Endodermal cell (in vitro differentiated cells): ENCODE measurements at regions not wholly inside any gene's neighbourhood (a gene's known extent, or its start where the extent isn't known, plus 50 kb on each side); places are given as distances from the start of the nearest gene placed in this dataset.

Experiments used
- DNase-seq: peaks from one replicate; pipeline ENCODE4 v3.0.0-alpha.2; 2017
- H3K27ac ChIP-seq: 2 replicates; pipeline ENCODE4 v1.5.1; 2013; ENCODE audit warnings: mild to moderate bottlenecking, low read depth, low read length, moderate library complexity
- H3K27me3 ChIP-seq: 2 replicates; pipeline ENCODE4 v1.6.1; 2013; ENCODE audit warnings: mild to moderate bottlenecking, low read length, moderate library complexity; ENCODE audit not compliant: insufficient read depth, control insufficient read depth, poor library complexity, severe bottlenecking
- H3K36me3 ChIP-seq: 2 replicates; pipeline ENCODE4 v1.7.0; 2013; ENCODE audit warnings: mild to moderate bottlenecking, low read length, moderate library complexity; ENCODE audit not compliant: control insufficient read depth, insufficient read depth
- H3K4me1 ChIP-seq: one replicate; pipeline ENCODE4 v1.7.0; 2013; ENCODE audit warnings: low read length; ENCODE audit not compliant: control insufficient read depth, insufficient read depth
- H3K4me3 ChIP-seq: 2 replicates; pipeline ENCODE4 v1.5.1; 2013; ENCODE audit warnings: mild to moderate bottlenecking, low read length, moderate library complexity
- H3K9ac ChIP-seq: 2 replicates; pipeline ENCODE4 v1.6.1; 2013; ENCODE audit warnings: mild to moderate bottlenecking, low read length, moderate library complexity; ENCODE audit not compliant: poor library complexity, severe bottlenecking; ENCODE audit errors: extremely low read depth
- H3K9me3 ChIP-seq: 2 replicates; pipeline ENCODE4 v1.6.1; 2013; ENCODE audit warnings: mild to moderate bottlenecking, low read length, moderate library complexity; ENCODE audit not compliant: control insufficient read depth
- H3K27ac Mint-ChIP-seq: 2 replicates; pipeline ENCODE4 v1.8.0; 2020; ENCODE audit warnings: mixed read lengths
- H3K27me3 Mint-ChIP-seq: 2 replicates; pipeline ENCODE4 v1.8.0; 2021; ENCODE audit warnings: mild to moderate bottlenecking, mixed read lengths; ENCODE audit not compliant: insufficient read depth
- H3K36me3 Mint-ChIP-seq: 2 replicates; pipeline ENCODE4 v1.8.0; 2020; ENCODE audit warnings: low read depth, mixed read lengths
- H3K4me1 Mint-ChIP-seq: 2 replicates; pipeline ENCODE4 v1.8.0; 2020; ENCODE audit warnings: mixed read lengths
- H3K4me3 Mint-ChIP-seq: 2 replicates; pipeline ENCODE4 v1.8.0; 2020; ENCODE audit warnings: mild to moderate bottlenecking, moderate library complexity, mixed read lengths
- H3K9me3 Mint-ChIP-seq: 2 replicates; pipeline ENCODE4 v1.8.0; 2020; ENCODE audit warnings: mild to moderate bottlenecking, mixed read lengths
- WGBS, 2 experiments: methylation state at CpG; one replicate each; pipeline versions ENCODE4 v1.1.5 to v1.1.7; 2013; ENCODE audit warnings: missing lambda C conversion rate in 2 of 2, mixed read lengths in 1 of 2; ENCODE audit not compliant: insufficient coverage in 1 of 2, insufficient read length in 1 of 2; 5-methylcytosine and 5-hydroxymethylcytosine counted together
- TF ChIP-seq, protein P1 (sequence below): fragments of 200-600 bp; sonication (generic); conservative IDR thresholded peaks from 2 replicates; pipeline ENCODE4 v1.5.0; 2021; ENCODE audit warnings: antibody characterized with exemption, mild to moderate bottlenecking

DNA sequence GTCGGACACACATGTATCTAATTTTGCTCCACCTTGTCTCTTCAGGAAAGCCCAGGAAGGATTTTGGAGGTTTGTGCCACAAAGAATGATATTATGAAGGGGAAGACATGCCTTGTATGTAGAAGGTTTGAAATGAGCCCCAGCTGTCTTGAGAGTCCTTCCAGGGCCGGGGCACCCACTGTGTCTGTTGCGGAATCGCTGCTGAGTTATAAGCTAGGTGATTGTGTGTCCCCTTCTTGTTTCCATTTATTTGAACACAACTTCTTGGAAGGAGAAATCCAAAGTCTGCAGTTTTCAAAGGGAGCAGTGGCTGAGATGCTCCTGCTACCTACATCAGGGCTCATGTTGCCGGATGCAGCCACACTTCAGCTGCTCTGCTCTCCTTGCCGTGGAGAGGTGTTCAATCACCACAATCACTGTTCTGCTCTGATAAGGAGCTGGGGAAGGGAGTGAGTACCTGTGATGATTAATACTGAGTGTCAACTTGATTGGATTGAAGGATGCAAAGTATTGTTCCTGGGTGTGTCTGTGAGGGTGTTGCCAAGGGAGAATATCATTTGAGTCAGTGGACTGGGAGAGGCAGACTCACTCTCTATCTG lies 828.6 kb downstream of the QKI start:
- Mint-ChIP-seq H3K36me3 (no peaks in the 10 kb centered on the region), H3K4me1 (peaks cover 14% of the 10 kb centered on the region), H3K9me3 (peaks cover 2% of the 10 kb centered on the region), H3K4me3 (no peak overlapping the region), H3K27me3 (peaks cover 3% of the 10 kb centered on the region), H3K27ac (no peak overlapping the region)
- no peak overlapping the region for H3K27ac ChIP-seq
- no peak for DNase-seq
- TF ChIP-seq, protein P1, sequence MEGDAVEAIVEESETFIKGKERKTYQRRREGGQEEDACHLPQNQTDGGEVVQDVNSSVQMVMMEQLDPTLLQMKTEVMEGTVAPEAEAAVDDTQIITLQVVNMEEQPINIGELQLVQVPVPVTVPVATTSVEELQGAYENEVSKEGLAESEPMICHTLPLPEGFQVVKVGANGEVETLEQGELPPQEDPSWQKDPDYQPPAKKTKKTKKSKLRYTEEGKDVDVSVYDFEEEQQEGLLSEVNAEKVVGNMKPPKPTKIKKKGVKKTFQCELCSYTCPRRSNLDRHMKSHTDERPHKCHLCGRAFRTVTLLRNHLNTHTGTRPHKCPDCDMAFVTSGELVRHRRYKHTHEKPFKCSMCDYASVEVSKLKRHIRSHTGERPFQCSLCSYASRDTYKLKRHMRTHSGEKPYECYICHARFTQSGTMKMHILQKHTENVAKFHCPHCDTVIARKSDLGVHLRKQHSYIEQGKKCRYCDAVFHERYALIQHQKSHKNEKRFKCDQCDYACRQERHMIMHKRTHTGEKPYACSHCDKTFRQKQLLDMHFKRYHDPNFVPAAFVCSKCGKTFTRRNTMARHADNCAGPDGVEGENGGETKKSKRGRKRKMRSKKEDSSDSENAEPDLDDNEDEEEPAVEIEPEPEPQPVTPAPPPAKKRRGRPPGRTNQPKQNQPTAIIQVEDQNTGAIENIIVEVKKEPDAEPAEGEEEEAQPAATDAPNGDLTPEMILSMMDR: no peak
- 76 to 95% methylated on average over 3 to 6 of the region's 6 CpGs for WGBS, 2 experiments
- no peaks in the 10 kb centered on the region for H3K4me1 ChIP-seq
- H3K4me3 ChIP-seq: no peak overlapping the region
- H3K9me3 ChIP-seq: no peaks in the 10 kb centered on the region
- peaks cover 9% of the 10 kb centered on the region for H3K27me3 ChIP-seq
- no peak overlapping the region for H3K9ac ChIP-seq
- no peaks in the 10 kb centered on the region for H3K36me3 ChIP-seq

DNA sequence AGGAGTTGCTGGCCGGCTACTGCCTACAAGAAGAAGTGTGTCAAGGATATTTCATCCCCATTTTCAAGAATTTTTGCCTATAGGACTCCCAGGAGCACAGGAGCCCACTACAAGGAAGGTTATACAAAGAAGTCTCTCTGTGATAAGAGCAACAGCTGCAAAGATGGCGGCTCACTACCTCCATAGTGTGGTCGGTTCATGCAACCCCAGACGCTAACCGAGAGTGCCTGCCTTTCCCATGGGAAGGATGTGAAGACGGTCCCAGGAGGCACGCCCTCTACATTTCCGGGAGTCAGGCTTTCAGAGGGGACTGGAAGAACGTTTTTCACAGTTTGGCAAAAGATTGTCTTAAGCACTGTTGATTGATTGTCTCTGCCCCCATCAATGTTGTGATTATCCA lies 816.3 kb downstream of the QKI start:
- H3K9me3 ChIP-seq: peaks cover 6% of the 10 kb centered on the region
- 92 to 96% methylated on average over 9 of the region's 9 CpGs for WGBS, 2 experiments
- Mint-ChIP-seq H3K9me3 (peaks cover 5% of the 10 kb centered on the region), H3K4me1 (no peaks in the 10 kb centered on the region), H3K27me3 (no peaks in the 10 kb centered on the region), H3K4me3 (no peak overlapping the region), H3K27ac (no peak overlapping the region), H3K36me3 (no peaks in the 10 kb centered on the region)
- TF ChIP-seq, protein P1: no peak
- H3K27ac ChIP-seq: no peak overlapping the region
- DNase-seq: no peak
- no peaks in the 10 kb centered on the region for H3K4me1 ChIP-seq
- H3K9ac ChIP-seq: no peak overlapping the region
- H3K27me3 ChIP-seq: no peaks in the 10 kb centered on the region
- H3K36me3 ChIP-seq: no peaks in the 10 kb centered on the region
- no peak overlapping the region for H3K4me3 ChIP-seq

DNA sequence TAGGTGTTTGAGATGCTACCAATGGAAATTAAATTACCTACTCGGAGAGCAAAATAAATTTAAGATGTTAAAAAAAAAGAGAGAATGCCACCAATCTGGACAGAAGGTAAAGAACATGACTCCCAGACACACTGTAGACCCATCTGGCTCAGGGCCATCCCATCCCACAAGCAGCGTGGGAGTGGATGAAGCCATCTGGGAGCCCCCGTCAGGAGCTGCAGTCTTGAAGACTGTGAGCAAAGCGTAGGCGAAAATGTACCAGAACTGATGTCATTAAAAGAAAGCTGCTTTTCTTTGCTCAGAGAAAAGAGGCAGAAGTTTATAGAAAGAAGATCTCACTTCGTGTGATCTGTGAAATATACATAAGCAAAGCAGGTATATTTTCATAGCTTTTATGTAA lies 815.7 kb downstream of the QKI start:
- Mint-ChIP-seq H3K4me1 (no peaks in the 10 kb centered on the region), H3K4me3 (no peak overlapping the region)

More for the DNA sequence above, 815.7 kb downstream of the QKI start:
- H3K4me3 ChIP-seq: no peak overlapping the region
- H3K36me3 ChIP-seq: no peaks in the 10 kb centered on the region
- no peak overlapping the region for H3K9ac ChIP-seq
- H3K9me3 Mint-ChIP-seq: peaks cover 5% of the 10 kb centered on the region
- 93% methylated on average over 4 to 6 of the region's 6 CpGs for WGBS, 2 experiments
- TF ChIP-seq, protein P1: no peak
- H3K27ac ChIP-seq: no peak overlapping the region
- no peaks in the 10 kb centered on the region for H3K27me3 Mint-ChIP-seq
- no peak for DNase-seq
- no peaks in the 10 kb centered on the region for H3K4me1 ChIP-seq
- no peak overlapping the region for H3K27ac Mint-ChIP-seq
- no peaks in the 10 kb centered on the region for H3K36me3 Mint-ChIP-seq
- H3K9me3 ChIP-seq: peaks cover 6% of the 10 kb centered on the region
- H3K27me3 ChIP-seq: no peaks in the 10 kb centered on the region
